ENCODE measurements at regions not wholly inside any gene's neighbourhood (a gene's known extent, or its start where the extent isn't known, plus 50 kb on each side); places are given as distances from the start of the nearest gene placed in this dataset.

DNA sequence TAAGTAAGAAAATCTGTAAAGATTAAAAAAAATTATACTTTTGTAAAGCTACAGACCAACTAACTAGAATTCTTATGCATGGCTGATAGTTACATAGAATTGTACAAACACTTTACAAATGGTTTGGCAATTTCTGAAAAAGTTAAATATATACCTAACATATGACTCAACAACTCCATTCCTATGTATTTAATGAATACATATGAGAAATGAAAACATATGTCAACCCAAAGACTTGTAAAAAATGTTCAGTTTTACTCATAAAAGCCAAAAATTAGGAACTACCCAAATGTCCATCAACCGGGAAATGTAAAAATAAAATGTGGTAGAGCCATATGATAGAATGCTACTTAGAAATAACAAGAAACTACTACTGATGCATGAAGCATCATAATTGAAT, 152.6 kb upstream of the NRG3 start:
- 88% methylated on average over 1 of the region's 1 CpG for WGBS
- H3K27ac ChIP-seq (replicated peaks in 1 of 4), result no peak overlapping the region
- H3K4me1 ChIP-seq, result no peaks in the 10 kb centered on the region
- H3K27me3 ChIP-seq, result no peaks in the 10 kb centered on the region
- intact Hi-C loops (cut with DNase I), result no loop called here
- H3K4me3 ChIP-seq, result no peak overlapping the region
- H3K36me3 ChIP-seq, result no peaks in the 10 kb centered on the region
- no peak for TF ChIP-seq POLR2A (IDR thresholded peaks at IDR 0.05; ENCODE audit: low read depth)
- TF ChIP-seq, protein P1, sequence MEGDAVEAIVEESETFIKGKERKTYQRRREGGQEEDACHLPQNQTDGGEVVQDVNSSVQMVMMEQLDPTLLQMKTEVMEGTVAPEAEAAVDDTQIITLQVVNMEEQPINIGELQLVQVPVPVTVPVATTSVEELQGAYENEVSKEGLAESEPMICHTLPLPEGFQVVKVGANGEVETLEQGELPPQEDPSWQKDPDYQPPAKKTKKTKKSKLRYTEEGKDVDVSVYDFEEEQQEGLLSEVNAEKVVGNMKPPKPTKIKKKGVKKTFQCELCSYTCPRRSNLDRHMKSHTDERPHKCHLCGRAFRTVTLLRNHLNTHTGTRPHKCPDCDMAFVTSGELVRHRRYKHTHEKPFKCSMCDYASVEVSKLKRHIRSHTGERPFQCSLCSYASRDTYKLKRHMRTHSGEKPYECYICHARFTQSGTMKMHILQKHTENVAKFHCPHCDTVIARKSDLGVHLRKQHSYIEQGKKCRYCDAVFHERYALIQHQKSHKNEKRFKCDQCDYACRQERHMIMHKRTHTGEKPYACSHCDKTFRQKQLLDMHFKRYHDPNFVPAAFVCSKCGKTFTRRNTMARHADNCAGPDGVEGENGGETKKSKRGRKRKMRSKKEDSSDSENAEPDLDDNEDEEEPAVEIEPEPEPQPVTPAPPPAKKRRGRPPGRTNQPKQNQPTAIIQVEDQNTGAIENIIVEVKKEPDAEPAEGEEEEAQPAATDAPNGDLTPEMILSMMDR (IDR thresholded peaks at IDR 0.05), result no peak
- no peak for TF ChIP-seq EP300 (IDR thresholded peaks at IDR 0.05)
- no peak for TF ChIP-seq POLR2AphosphoS5 (IDR thresholded peaks at IDR 0.05)
- no peak for DNase-seq (ENCODE audit: extremely low spot score)
- peaks cover 0 to 13% (median 4%) of the 10 kb centered on the region in 4 donors for H3K9me3 ChIP-seq

DNA sequence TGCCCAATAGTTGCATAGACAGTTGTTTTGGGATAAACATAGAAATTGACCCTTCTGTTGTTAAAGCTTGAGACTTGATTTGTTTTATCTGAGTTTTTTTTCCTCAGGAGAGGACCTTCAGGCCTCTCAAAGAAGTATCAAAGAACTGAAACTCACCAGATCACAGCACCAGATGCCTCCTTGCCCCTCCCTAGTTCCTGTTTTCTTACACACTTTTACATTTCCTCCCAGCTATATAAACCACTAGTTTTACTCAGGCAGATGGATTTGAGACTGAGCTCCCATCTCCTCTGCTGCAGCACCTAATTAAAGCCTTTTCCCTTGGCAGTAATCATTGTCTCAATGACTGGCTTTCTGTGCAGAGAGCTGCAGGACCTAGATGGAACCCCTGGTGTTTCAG, 150.6 kb upstream of the NRG3 start:
- peaks cover 0 to 1% (median under 1%) of the 10 kb centered on the region in 4 donors for H3K9me3 ChIP-seq

DNA sequence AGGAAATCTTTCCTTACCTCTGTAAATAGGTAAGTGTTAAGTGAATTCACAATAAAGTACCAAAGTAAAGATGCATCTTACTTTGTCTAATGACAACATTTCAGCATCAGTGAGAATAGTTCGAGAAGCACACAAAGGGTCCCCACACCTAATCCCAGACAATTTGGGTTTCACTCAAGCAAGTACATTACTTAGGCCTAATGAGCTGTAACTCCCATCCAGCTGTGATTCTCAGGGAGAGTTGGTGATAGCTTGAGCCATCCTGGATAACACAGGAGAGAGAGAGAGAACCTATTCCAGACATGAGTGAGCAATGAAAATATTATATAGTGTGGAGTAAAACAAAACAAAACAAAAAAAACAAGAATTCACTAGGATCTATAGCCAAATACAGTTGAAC, 149.1 kb upstream of the NRG3 start:
- TF ChIP-seq EP300 (IDR thresholded peaks at IDR 0.05) (no peak), POLR2AphosphoS5 (IDR thresholded peaks at IDR 0.05) (no peak), POLR2A (IDR thresholded peaks at IDR 0.05; ENCODE audit: low read depth) (no peak)
- TF ChIP-seq, protein P1 (IDR thresholded peaks at IDR 0.05), result no peak
- no peak for DNase-seq (ENCODE audit: extremely low spot score)
- WGBS, result 79% methylated on average over 1 of the region's 1 CpG
- Histone ChIP-seq H3K9me3 (no peaks in the 10 kb centered on the region), H3K27me3 (no peaks in the 10 kb centered on the region), H3K4me1 (no peaks in the 10 kb centered on the region), H3K4me3 (no peak overlapping the region), H3K27ac (replicated peaks in 1 of 4) (no peak overlapping the region), H3K36me3 (no peaks in the 10 kb centered on the region)
- intact Hi-C loops (cut with DNase I), result no loop called here

More for the DNA sequence above, 150.6 kb upstream of the NRG3 start:
- no peaks in the 10 kb centered on the region for H3K4me1 ChIP-seq
- H3K27ac ChIP-seq (replicated peaks in 1 of 4), result no peak overlapping the region
- TF ChIP-seq POLR2A (IDR thresholded peaks at IDR 0.05; ENCODE audit: low read depth), result no peak
- TF ChIP-seq EP300 (IDR thresholded peaks at IDR 0.05), result no peak
- TF ChIP-seq, protein P1 (IDR thresholded peaks at IDR 0.05), result no peak
- no peak for TF ChIP-seq POLR2AphosphoS5 (IDR thresholded peaks at IDR 0.05)
- intact Hi-C loops (cut with DNase I), result no loop called here
- H3K36me3 ChIP-seq, result no peaks in the 10 kb centered on the region
- H3K27me3 ChIP-seq, result no peaks in the 10 kb centered on the region
- no peak overlapping the region for H3K4me3 ChIP-seq
- DNase-seq (ENCODE audit: extremely low spot score), result no peak

DNA sequence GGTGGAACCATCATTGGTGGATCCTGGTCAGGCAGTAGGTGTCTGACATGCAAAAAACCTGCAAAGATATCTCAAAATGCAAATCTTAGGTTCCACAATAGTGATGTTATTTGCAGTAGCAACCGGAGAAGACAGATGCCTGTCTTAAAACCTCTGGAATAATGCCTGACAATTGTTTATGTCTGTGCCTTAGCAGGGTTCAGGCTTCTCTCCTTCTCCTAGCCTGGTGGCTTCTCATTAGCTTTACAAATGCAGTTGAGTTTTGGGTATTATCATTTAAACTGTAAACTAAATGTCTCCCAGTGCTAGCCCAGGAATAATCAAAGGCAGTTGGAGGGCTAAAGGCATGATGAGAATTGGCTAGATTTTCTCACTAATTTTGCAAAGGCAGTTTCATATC, 146.3 kb upstream of the NRG3 start:
- Histone ChIP-seq H3K27me3 (no peaks in the 10 kb centered on the region), H3K4me3 (no peak overlapping the region), H3K36me3 (no peaks in the 10 kb centered on the region), H3K27ac (replicated peaks in 1 of 4) (no peak overlapping the region), H3K4me1 (no peaks in the 10 kb centered on the region), H3K9me3 (no peaks in the 10 kb centered on the region)
- intact Hi-C loops (cut with DNase I), result no loop called here
- DNase-seq (ENCODE audit: extremely low spot score), result no peak
- 56% methylated on average over 1 of the region's 1 CpG for WGBS
- no peak for TF ChIP-seq POLR2AphosphoS5 (IDR thresholded peaks at IDR 0.05)
- TF ChIP-seq, protein P1 (IDR thresholded peaks at IDR 0.05), result no peak
- no peak for TF ChIP-seq POLR2A (IDR thresholded peaks at IDR 0.05; ENCODE audit: low read depth)

DNA sequence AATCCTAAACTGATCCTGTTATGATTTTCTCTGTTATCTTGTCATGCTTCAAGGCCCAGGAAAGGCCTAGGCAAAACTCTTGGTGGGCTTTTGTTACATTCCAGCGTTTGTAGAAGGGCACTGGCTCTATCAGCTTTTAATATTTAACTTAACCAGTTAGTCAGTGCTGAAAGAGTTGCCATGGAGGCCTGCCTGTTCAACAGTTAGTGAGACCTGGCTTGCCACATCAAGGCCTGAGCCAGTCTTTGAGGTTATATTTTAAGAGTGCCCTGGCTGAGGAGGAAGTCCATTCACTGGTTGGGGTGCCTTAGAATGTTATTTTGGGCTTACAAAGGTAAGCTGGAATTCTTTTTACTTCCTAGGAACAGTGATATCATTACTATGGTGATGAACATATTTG, 144.1 kb upstream of the NRG3 start:
- Histone ChIP-seq H3K27ac (replicated peaks in 1 of 4) (no peak overlapping the region), H3K27me3 (no peaks in the 10 kb centered on the region), H3K36me3 (no peaks in the 10 kb centered on the region), H3K4me1 (no peaks in the 10 kb centered on the region), H3K4me3 (no peak overlapping the region), H3K9me3 (peaks cover 0 to 12% (median 5%) of the 10 kb centered on the region in 4 donors)
- WGBS, result no CpG with 5 or more reads among the region's 1 CpG
- intact Hi-C loops (cut with DNase I), result no loop called here
- TF ChIP-seq POLR2AphosphoS5 (IDR thresholded peaks at IDR 0.05) (no peak), POLR2A (IDR thresholded peaks at IDR 0.05; ENCODE audit: low read depth) (no peak), EP300 (IDR thresholded peaks at IDR 0.05) (no peak)
- TF ChIP-seq, protein P1 (IDR thresholded peaks at IDR 0.05), result no peak
- DNase-seq (ENCODE audit: extremely low spot score), result no peak

Data from esophagus muscularis mucosa (tissue), 4 donors.